ENCODE measurements at regions not wholly inside any gene's neighbourhood (a gene's known extent, or its start where the extent isn't known, plus 50 kb on each side); places are given as distances from the start of the nearest gene placed in this dataset.

DNA sequence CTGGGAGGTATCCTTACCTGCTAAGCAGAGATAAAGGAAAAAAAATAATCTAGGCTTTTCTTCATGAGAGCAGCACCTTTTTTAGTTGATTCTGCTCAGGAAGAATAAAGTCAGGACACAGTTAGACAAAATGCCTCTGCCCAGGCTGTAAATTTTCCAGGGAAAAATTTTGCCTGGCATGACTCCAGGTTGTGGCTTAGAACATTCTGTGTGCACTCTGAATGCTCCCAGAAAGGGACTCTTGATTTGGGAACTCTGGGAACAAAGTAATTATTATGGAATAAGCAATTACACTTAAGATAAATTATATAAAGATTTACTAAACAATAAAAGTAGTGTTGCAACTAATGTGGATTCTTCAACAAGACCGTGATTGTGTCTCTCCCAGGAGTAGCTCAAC, 826.2 kb upstream of the TENM3 start:
- Histone ChIP-seq H3K9me2 (ENCODE audit: insufficient read depth) (no peaks in the 10 kb centered on the region), H3K4me3 (replicated peaks in 1 of 2; ENCODE audit: low read depth in 1 of 2, low read length in 2 of 2) (no peak overlapping the region), H3K36me3 (ENCODE audit: control insufficient read depth in 1 of 2, insufficient read depth in 2 of 2, low read length in 2 of 2) (no peaks in the 10 kb centered on the region), H3K9me3 (ENCODE audit: control insufficient read depth in 1 of 2, insufficient read depth in 1 of 2, low read depth in 1 of 2, low read length in 2 of 2) (no peaks in the 10 kb centered on the region), H4K20me1 (ENCODE audit: insufficient read depth) (no peaks in the 10 kb centered on the region), H3K27ac (ENCODE audit: low read depth, low read length) (no peak overlapping the region), H3K9ac (ENCODE audit: low read length) (no peak overlapping the region), H3K79me2 (ENCODE audit: insufficient read depth, low read length) (no peaks in the 10 kb centered on the region), H2AFZ (ENCODE audit: low read depth, low read length, poor library complexity, severe bottlenecking) (no peak overlapping the region), H3K4me1 (ENCODE audit: control insufficient read depth in 1 of 2, insufficient read depth in 2 of 2, low read length in 2 of 2) (no peaks in the 10 kb centered on the region), H3K27me3 (ENCODE audit: insufficient read depth, low read length) (no peaks in the 10 kb centered on the region; the same call in 1 of the 2 replicates), H3K4me2 (ENCODE audit: low read length) (no peak overlapping the region)
- no TSS peak for BruUV-seq (replicated peaks)
- CTCF ChIA-PET = no interaction called here
- RAD21 ChIA-PET (ENCODE audit: low non-redundant PET in 1 of 2, low total read pairs in 2 of 2, uncharacterized antibody in 2 of 2, unreplicated experiment in 2 of 2) = no interaction called here
- TF ChIP-seq YY1 (IDR thresholded peaks at IDR 0.05; ENCODE audit: extremely low read depth, insufficient replicate concordance, low read depth, low read length) = no peak
- TF ChIP-seq RAD21 (IDR thresholded peaks at IDR 0.05; ENCODE audit: low read depth) = no peak
- TF ChIP-seq SIN3A (IDR thresholded peaks at IDR 0.05; ENCODE audit: low read depth) = no peak
- TF ChIP-seq, protein P1, sequence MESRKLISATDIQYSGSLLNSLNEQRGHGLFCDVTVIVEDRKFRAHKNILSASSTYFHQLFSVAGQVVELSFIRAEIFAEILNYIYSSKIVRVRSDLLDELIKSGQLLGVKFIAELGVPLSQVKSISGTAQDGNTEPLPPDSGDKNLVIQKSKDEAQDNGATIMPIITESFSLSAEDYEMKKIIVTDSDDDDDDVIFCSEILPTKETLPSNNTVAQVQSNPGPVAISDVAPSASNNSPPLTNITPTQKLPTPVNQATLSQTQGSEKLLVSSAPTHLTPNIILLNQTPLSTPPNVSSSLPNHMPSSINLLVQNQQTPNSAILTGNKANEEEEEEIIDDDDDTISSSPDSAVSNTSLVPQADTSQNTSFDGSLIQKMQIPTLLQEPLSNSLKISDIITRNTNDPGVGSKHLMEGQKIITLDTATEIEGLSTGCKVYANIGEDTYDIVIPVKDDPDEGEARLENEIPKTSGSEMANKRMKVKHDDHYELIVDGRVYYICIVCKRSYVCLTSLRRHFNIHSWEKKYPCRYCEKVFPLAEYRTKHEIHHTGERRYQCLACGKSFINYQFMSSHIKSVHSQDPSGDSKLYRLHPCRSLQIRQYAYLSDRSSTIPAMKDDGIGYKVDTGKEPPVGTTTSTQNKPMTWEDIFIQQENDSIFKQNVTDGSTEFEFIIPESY (IDR thresholded peaks at IDR 0.05; ENCODE audit: extremely low read depth, insufficient replicate concordance, low read length) = no peak
- no peak for TF ChIP-seq SRF (IDR thresholded peaks at IDR 0.05; ENCODE audit: low read depth)
- no peak for TF ChIP-seq POLR2A (IDR thresholded peaks at IDR 0.05; ENCODE audit: borderline replicate concordance, extremely low read depth, insufficient read depth, insufficient read length)
- no peak for TF ChIP-seq SP1 (IDR thresholded peaks at IDR 0.05; ENCODE audit: low read depth)
- TF ChIP-seq ELF1 (IDR thresholded peaks at IDR 0.05; ENCODE audit: borderline replicate concordance, low read depth) = no peak
- TF ChIP-seq POLR2AphosphoS5 (IDR thresholded peaks at IDR 0.05; ENCODE audit: low read depth, low read length) = no peak
- TF ChIP-seq, protein P2, sequence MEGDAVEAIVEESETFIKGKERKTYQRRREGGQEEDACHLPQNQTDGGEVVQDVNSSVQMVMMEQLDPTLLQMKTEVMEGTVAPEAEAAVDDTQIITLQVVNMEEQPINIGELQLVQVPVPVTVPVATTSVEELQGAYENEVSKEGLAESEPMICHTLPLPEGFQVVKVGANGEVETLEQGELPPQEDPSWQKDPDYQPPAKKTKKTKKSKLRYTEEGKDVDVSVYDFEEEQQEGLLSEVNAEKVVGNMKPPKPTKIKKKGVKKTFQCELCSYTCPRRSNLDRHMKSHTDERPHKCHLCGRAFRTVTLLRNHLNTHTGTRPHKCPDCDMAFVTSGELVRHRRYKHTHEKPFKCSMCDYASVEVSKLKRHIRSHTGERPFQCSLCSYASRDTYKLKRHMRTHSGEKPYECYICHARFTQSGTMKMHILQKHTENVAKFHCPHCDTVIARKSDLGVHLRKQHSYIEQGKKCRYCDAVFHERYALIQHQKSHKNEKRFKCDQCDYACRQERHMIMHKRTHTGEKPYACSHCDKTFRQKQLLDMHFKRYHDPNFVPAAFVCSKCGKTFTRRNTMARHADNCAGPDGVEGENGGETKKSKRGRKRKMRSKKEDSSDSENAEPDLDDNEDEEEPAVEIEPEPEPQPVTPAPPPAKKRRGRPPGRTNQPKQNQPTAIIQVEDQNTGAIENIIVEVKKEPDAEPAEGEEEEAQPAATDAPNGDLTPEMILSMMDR (IDR thresholded peaks at IDR 0.05 in 2 of 3, conservative IDR thresholded peaks at IDR 0.05 in 1 of 3; ENCODE audit: borderline replicate concordance in 1 of 3, insufficient read depth in 1 of 3, low read depth in 2 of 3, low read length in 2 of 3) = no peak
- no peak for TF ChIP-seq TCF7L2 (IDR thresholded peaks at IDR 0.05; ENCODE audit: borderline replicate concordance, extremely low read depth, insufficient read depth, insufficient read length)
- TF ChIP-seq JUND (IDR thresholded peaks at IDR 0.05) = no peak
- POLR2A ChIA-PET = no interaction called here
- intact Hi-C loops (cut with micrococcal nuclease) = no loop called here
- no peak for DNase-seq (ENCODE audit: low read depth, low spot score)
- no peak for ATAC-seq

All from HCT116 (cell line).